ENCODE measurements at regions not wholly inside any gene's neighbourhood (a gene's known extent, or its start where the extent isn't known, plus 50 kb on each side); places are given as distances from the start of the nearest gene placed in this dataset.

DNA sequence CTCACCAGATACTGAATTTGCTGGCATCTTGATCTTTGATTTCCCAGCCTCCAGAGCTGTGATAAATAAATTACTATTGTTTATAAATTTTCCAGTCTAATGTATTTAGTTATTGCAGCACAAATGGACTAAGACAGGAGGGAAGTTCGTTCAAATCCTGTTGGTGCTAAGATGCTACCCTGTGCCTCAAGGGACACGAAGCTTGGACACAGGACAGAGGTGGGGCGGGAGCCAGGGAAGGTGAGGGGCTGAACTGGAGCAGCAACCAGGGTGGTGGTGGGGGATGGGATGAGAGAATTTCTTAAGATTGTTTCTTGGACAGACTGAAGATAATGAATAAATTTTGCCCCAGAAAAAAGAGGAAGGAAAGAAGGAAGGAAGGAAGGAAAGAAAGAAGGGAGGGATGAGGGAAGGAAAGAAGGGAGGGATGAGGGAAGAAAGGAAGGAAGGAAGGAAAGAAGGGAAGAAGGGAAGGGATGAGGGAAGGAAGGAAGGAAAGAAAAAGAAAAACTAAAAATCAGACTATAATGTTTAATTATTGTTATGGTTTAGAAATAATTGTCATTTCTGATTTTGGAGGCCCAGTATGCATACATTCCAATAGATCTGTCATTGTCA is 127.2 kb downstream of the CDC5L start:
- H2AFZ ChIP-seq (ENCODE audit: low read length) = no peak overlapping the region
- intact Hi-C loops (cut with micrococcal nuclease; ENCODE audit: unreplicated experiment) = no loop called here
- POLR2A ChIA-PET = no interaction called here
- CTCF ChIA-PET (ENCODE audit: unreplicated experiment) = no interaction called here
- H3K79me2 ChIP-seq (ENCODE audit: insufficient read depth, low read depth, low read length) = no peaks in the 10 kb centered on the region
- no TSS peak for BruUV-seq (replicated peaks)
- no peak overlapping the region for H3K4me3 ChIP-seq (ENCODE audit: low read depth, low read length, poor library complexity, severe bottlenecking)
- no peak for DNase-seq (ENCODE audit: low spot score)
- H3K4me1 ChIP-seq (ENCODE audit: insufficient read depth, low read length, poor library complexity, severe bottlenecking) = no peaks in the 10 kb centered on the region
- H4K20me1 ChIP-seq (ENCODE audit: insufficient read depth, low read length) = no peaks in the 10 kb centered on the region
- no peak overlapping the region for H3K27ac ChIP-seq (ENCODE audit: low read depth, low read length, poor library complexity, severe bottlenecking)
- no peaks in the 10 kb centered on the region for H3K9me3 ChIP-seq (ENCODE audit: low read length)
- H3K4me2 ChIP-seq (ENCODE audit: low read length) = no peak overlapping the region
- no peaks in the 10 kb centered on the region for H3K9me2 ChIP-seq (ENCODE audit: insufficient read depth, low read length)
- H3K36me3 ChIP-seq (ENCODE audit: insufficient read depth, low read length) = no peaks in the 10 kb centered on the region
- TF ChIP-seq EZH2phosphoT487 (IDR thresholded peaks at IDR 0.05; ENCODE audit: borderline replicate concordance, low read depth, low read length) (no peak), CTCF (conservative IDR thresholded peaks at IDR 0.05; ENCODE audit: low read length) (no peak)

GRCh38 chr6:44522871-44523270 is 135.4 kb downstream of the CDC5L start:
- intact Hi-C loops (cut with micrococcal nuclease; ENCODE audit: unreplicated experiment) = no loop called here
- no peaks in the 10 kb centered on the region for H3K36me3 ChIP-seq (ENCODE audit: insufficient read depth, low read length)
- no peaks in the 10 kb centered on the region for H3K9me3 ChIP-seq (ENCODE audit: low read length)
- ChIA-PET POLR2A (no interaction called here), CTCF (ENCODE audit: unreplicated experiment) (no interaction called here)
- H3K4me2 ChIP-seq (ENCODE audit: low read length) = no peak overlapping the region
- no peak for TF ChIP-seq CTCF (conservative IDR thresholded peaks at IDR 0.05; ENCODE audit: low read length)
- no peak for TF ChIP-seq EZH2phosphoT487 (IDR thresholded peaks at IDR 0.05; ENCODE audit: borderline replicate concordance, low read depth, low read length)
- no peak for DNase-seq (ENCODE audit: low spot score)
- H2AFZ ChIP-seq (ENCODE audit: low read length) = no peak overlapping the region
- H3K4me3 ChIP-seq (ENCODE audit: low read depth, low read length, poor library complexity, severe bottlenecking) = no peak overlapping the region
- no peak overlapping the region for H3K27ac ChIP-seq (ENCODE audit: low read depth, low read length, poor library complexity, severe bottlenecking)
- no TSS peak for BruUV-seq (replicated peaks)
- no peaks in the 10 kb centered on the region for H3K9me2 ChIP-seq (ENCODE audit: insufficient read depth, low read length)
- no peaks in the 10 kb centered on the region for H3K4me1 ChIP-seq (ENCODE audit: insufficient read depth, low read length, poor library complexity, severe bottlenecking)
- no peaks in the 10 kb centered on the region for H3K79me2 ChIP-seq (ENCODE audit: insufficient read depth, low read depth, low read length)
- H4K20me1 ChIP-seq (ENCODE audit: insufficient read depth, low read length) = no peaks in the 10 kb centered on the region

GRCh38 chr6:44524476-44525227 is 137.1 kb downstream of the CDC5L start:
- DNase-seq (ENCODE audit: low spot score) = no peak
- H3K9me2 ChIP-seq (ENCODE audit: insufficient read depth, low read length) = no peaks in the 10 kb centered on the region
- ChIA-PET POLR2A (no interaction called here), CTCF (ENCODE audit: unreplicated experiment) (no interaction called here)
- H3K27ac ChIP-seq (ENCODE audit: low read depth, low read length, poor library complexity, severe bottlenecking) = no peak overlapping the region
- no peak overlapping the region for H3K4me2 ChIP-seq (ENCODE audit: low read length)
- no peak overlapping the region for H3K4me3 ChIP-seq (ENCODE audit: low read depth, low read length, poor library complexity, severe bottlenecking)
- TF ChIP-seq CTCF (conservative IDR thresholded peaks at IDR 0.05; ENCODE audit: low read length) (no peak), EZH2phosphoT487 (IDR thresholded peaks at IDR 0.05; ENCODE audit: borderline replicate concordance, low read depth, low read length) (no peak)
- H3K79me2 ChIP-seq (ENCODE audit: insufficient read depth, low read depth, low read length) = no peaks in the 10 kb centered on the region
- BruUV-seq (replicated peaks) = no TSS peak
- intact Hi-C loops (cut with micrococcal nuclease; ENCODE audit: unreplicated experiment) = no loop called here
- no peak overlapping the region for H2AFZ ChIP-seq (ENCODE audit: low read length)
- no peaks in the 10 kb centered on the region for H3K36me3 ChIP-seq (ENCODE audit: insufficient read depth, low read length)
- no peaks in the 10 kb centered on the region for H3K9me3 ChIP-seq (ENCODE audit: low read length)
- H3K4me1 ChIP-seq (ENCODE audit: insufficient read depth, low read length, poor library complexity, severe bottlenecking) = no peaks in the 10 kb centered on the region
- H4K20me1 ChIP-seq (ENCODE audit: insufficient read depth, low read length) = no peaks in the 10 kb centered on the region
